ENCODE measurements at regions not wholly inside any gene's neighbourhood (a gene's known extent, or its start where the extent isn't known, plus 50 kb on each side); places are given as distances from the start of the nearest gene placed in this dataset.
"Not testable (repeated sequence)": the region's sequence is repeated elsewhere in the genome, so short reads cannot be mapped to it uniquely, and the experiment has no call there.

DNA sequence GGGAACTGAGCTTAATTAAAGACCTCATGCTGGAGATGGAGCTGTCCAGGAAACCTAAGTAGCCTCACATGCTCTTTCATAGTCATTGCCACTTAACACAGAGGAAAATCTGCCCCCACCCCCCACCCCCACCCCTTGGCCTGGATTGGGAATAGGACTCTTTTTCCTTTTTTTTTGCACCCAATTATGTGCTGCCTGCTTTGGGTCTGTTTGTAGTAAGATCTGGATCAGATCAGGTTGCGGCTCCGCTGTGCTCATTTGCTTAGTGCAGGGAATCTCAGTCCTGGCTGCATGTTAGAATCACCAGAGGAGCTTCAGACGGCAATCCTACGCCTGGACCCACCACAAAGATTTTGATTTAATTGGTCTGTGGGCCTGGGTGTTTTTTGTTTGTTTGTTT is 219.0 kb downstream of the UTP18 start:
- no peak for TF ChIP-seq CTCF (IDR thresholded peaks at IDR 0.05; ENCODE audit: control insufficient read depth, extremely low read depth, insufficient read depth)
- no peak overlapping the region for H3K4me3 ChIP-seq (ENCODE audit: low read depth, low read length)
- no peak for DNase-seq (ENCODE audit: low read depth)

DNA sequence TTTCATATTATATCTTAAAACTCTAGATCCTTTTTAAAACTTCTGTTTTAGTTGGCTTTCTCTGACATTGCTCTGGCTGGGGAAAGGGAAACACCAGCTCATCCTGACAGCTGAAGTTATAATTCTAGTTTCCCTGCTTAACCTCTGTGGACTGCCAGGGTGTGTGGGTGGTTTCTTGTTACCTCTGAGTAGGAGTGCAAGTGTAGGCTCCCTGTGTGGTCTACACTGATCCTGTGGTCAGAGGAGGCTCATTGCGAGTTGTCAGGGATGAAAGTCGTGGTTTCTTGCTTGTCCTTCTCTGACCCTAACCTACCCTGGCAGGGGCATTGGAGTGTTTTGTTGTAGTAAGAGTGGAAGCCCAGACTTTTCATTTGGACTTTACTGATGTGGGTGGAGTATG is 221.0 kb downstream of the UTP18 start:
- H3K4me3 ChIP-seq (ENCODE audit: low read depth, low read length) = no peak overlapping the region
- DNase-seq (ENCODE audit: low read depth) = no peak
- TF ChIP-seq CTCF (IDR thresholded peaks at IDR 0.05; ENCODE audit: control insufficient read depth, extremely low read depth, insufficient read depth) = no peak

GRCh38 chr17:51482248-51482647 is 221.9 kb downstream of the UTP18 start:
- DNase-seq (ENCODE audit: low read depth); H3K4me3 ChIP-seq (ENCODE audit: low read depth, low read length): not testable (repeated sequence)

GRCh38 chr17:51486091-51486490 is 225.7 kb downstream of the UTP18 start:
- DNase-seq (ENCODE audit: low read depth) = peak; percentile 83
- no peak for TF ChIP-seq CTCF (IDR thresholded peaks at IDR 0.05; ENCODE audit: control insufficient read depth, extremely low read depth, insufficient read depth)
- H3K4me3 ChIP-seq (ENCODE audit: low read depth, low read length) = no peak overlapping the region

- no peak for DNase-seq (ENCODE audit: low read depth)
- H3K4me3 ChIP-seq (ENCODE audit: low read depth, low read length) = no peak overlapping the region
- no peak for TF ChIP-seq CTCF (IDR thresholded peaks at IDR 0.05; ENCODE audit: control insufficient read depth, extremely low read depth, insufficient read depth)
Measured at GRCh38 chr17:51486885-51487520, 226.7 kb downstream of the UTP18 start.

DNA sequence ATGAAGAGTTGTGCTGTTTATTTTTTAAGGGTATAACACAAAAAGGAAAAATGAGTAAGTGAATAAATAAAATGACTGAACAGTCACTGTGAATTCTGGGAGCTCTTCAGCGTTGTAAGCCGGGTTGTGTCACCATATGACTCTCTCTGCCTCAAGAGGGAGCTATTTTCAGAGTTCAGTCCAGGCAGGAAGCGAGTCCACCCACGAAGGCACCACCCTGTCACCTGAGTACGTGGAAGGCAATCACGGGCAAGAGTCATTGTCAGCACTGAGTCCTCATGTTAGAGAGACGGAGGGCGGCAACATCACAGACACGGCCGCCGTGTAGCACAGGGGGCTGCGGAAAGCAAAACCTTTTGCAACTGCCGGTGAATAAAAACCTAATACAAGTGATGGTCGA is 227.6 kb downstream of the UTP18 start:
- H3K4me3 ChIP-seq (ENCODE audit: low read depth, low read length) = no peak overlapping the region
- no peak for DNase-seq (ENCODE audit: low read depth)
- TF ChIP-seq CTCF (IDR thresholded peaks at IDR 0.05; ENCODE audit: control insufficient read depth, extremely low read depth, insufficient read depth) = peak; percentile 35

DNA sequence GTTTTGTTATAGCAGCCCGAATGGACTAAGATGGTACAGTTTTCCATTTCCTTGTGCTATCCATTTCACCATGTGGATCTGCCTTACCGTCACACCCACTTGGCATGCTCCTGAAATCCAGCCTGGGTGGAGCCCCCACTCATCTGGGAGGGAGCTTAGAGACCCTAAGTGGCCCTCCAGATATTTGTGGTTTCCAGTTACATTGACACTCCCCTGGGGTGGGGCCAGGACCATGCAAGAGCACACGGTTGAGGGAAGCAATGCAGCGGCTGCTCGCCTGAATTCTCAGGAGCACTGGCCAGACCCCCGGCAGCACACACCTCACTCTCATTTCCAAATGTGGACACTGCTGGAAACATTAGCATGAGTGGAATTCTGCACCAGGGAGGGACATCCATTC is 231.1 kb downstream of the UTP18 start:
- no peak for DNase-seq (ENCODE audit: low read depth)
- H3K4me3 ChIP-seq (ENCODE audit: low read depth, low read length) = no peak overlapping the region
- TF ChIP-seq CTCF (IDR thresholded peaks at IDR 0.05; ENCODE audit: control insufficient read depth, extremely low read depth, insufficient read depth) = no peak
